WERI-Rb-1 (cell line): ENCODE measurements at regions not wholly inside any gene's neighbourhood (a gene's known extent, or its start where the extent isn't known, plus 50 kb on each side); places are given as distances from the start of the nearest gene placed in this dataset.

Source experiments
- DNase-seq: peaks from one replicate; pipeline ENCODE4 v3.0.0-alpha.2; 2020
- H3K27ac ChIP-seq: fragments of 250-450 bp; sonication (Bioruptor Pico); 2 replicates; pipeline ENCODE4 v1.5.1; 2020; ENCODE audit warnings: mild to moderate bottlenecking, moderate library complexity
- H3K27me3 ChIP-seq: fragments of 250-450 bp; sonication (Bioruptor Pico); 2 replicates; pipeline ENCODE4 v1.5.1; 2021; ENCODE audit warnings: mild to moderate bottlenecking, low read depth, moderate library complexity; ENCODE audit not compliant: insufficient read depth, severe bottlenecking
- H3K36me3 ChIP-seq: fragments of 250-450 bp; sonication (Bioruptor Pico); 2 replicates; pipeline ENCODE4 v1.5.1; 2020; ENCODE audit warnings: mild to moderate bottlenecking, moderate library complexity
- H3K4me3 ChIP-seq: 2 replicates; pipeline ENCODE4 v1.5.1; 2011; ENCODE audit warnings: low read depth, mild to moderate bottlenecking, control low read depth, low read length
- H3K9me3 ChIP-seq: fragments of 250-450 bp; sonication (Bioruptor Pico); 2 replicates; pipeline ENCODE4 v1.5.1; 2021; ENCODE audit warnings: mild to moderate bottlenecking, moderate library complexity; ENCODE audit not compliant: severe bottlenecking
- CTCF ChIP-seq: IDR thresholded peaks from 2 replicates; pipeline ENCODE4 v1.5.1; 2011; ENCODE audit warnings: low read depth, mild to moderate bottlenecking, control low read depth, inconsistent platforms, low read length

GRCh38 chr10:104557966-104558365, 83.1 kb upstream of the SORCS3 start:
- no peaks in the 10 kb centered on the region for H3K9me3 ChIP-seq
- H3K27me3 ChIP-seq: no peaks in the 10 kb centered on the region
- no peak overlapping the region for H3K4me3 ChIP-seq
- H3K27ac ChIP-seq: no peak overlapping the region
- H3K36me3 ChIP-seq: no peaks in the 10 kb centered on the region
- DNase-seq: no peak
- TF ChIP-seq CTCF: no peak

- Histone ChIP-seq H3K36me3 (no peaks in the 10 kb centered on the region), H3K27ac (no peak overlapping the region), H3K9me3 (no peaks in the 10 kb centered on the region), H3K27me3 (no peaks in the 10 kb centered on the region), H3K4me3 (no peak overlapping the region)
- DNase-seq: no peak
- TF ChIP-seq CTCF: no peak
Measured at GRCh38 chr10:104559935-104560334, 81.2 kb upstream of the SORCS3 start.

GRCh38 chr10:104563051-104563450, 78.0 kb upstream of the SORCS3 start:
- H3K27me3 ChIP-seq: no peaks in the 10 kb centered on the region
- TF ChIP-seq CTCF: no peak
- no peak overlapping the region for H3K27ac ChIP-seq
- no peaks in the 10 kb centered on the region for H3K9me3 ChIP-seq
- no peak overlapping the region for H3K4me3 ChIP-seq
- DNase-seq: no peak
- no peaks in the 10 kb centered on the region for H3K36me3 ChIP-seq

GRCh38 chr10:104563548-104563947, 77.5 kb upstream of the SORCS3 start:
- H3K4me3 ChIP-seq: no peak overlapping the region
- no peak for TF ChIP-seq CTCF
- H3K27ac ChIP-seq: no peak overlapping the region
- H3K9me3 ChIP-seq: no peaks in the 10 kb centered on the region
- DNase-seq: no peak
- H3K36me3 ChIP-seq: no peaks in the 10 kb centered on the region
- H3K27me3 ChIP-seq: no peaks in the 10 kb centered on the region

- no peak for DNase-seq
- no peaks in the 10 kb centered on the region for H3K36me3 ChIP-seq
- no peak overlapping the region for H3K4me3 ChIP-seq
- no peaks in the 10 kb centered on the region for H3K27me3 ChIP-seq
- peaks cover 5% of the 10 kb centered on the region for H3K9me3 ChIP-seq
- TF ChIP-seq CTCF: no peak
- no peak overlapping the region for H3K27ac ChIP-seq
Measured at GRCh38 chr10:104574427-104574826, 66.7 kb upstream of the SORCS3 start.

GRCh38 chr10:104574838-104575237, 66.3 kb upstream of the SORCS3 start:
- no peaks in the 10 kb centered on the region for H3K36me3 ChIP-seq
- no peak for TF ChIP-seq CTCF

More at GRCh38 chr10:104574838-104575237, 66.3 kb upstream of the SORCS3 start:
- no peaks in the 10 kb centered on the region for H3K27me3 ChIP-seq
- H3K9me3 ChIP-seq: peaks cover 5% of the 10 kb centered on the region
- no peak overlapping the region for H3K27ac ChIP-seq
- DNase-seq: no peak
- H3K4me3 ChIP-seq: no peak overlapping the region
